PC-3 (cell line): ENCODE measurements at regions not wholly inside any gene's neighbourhood (a gene's known extent, or its start where the extent isn't known, plus 50 kb on each side); places are given as distances from the start of the nearest gene placed in this dataset.

Source experiments
- CTCF ChIP-seq: fragments of 300-600 bp; sonication (generic); conservative IDR thresholded peaks from 2 replicates; pipeline ENCODE4 v1.5.1; 2017; ENCODE audit warnings: antibody characterized with exemption, low read depth, mild to moderate bottlenecking, low read length
- EZH2 ChIP-seq: fragments of 300-600 bp; sonication (generic); IDR thresholded peaks from one replicate; pipeline ENCODE4 v1.6.1; 2017; ENCODE audit warnings: antibody characterized with exemption, mild to moderate bottlenecking, low read length; ENCODE audit not compliant: unreplicated experiment

DNA sequence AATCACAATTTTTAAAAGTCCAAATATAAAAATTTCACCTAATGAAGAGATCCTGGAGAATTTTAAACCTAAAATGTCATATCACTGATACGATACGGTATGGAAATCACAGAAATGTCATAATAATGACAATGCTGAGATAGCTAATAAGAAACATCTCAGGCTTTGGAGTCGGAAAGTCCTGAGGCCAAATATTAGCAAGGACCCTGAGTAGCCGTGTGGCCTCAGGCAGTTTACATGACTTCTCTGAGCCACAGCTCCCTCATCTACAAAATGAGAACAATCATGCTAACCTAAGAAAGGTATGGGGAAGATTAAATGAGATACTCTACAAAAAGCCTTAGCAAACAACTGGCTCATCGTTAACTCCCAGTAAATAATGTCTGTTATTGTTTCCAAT is 100.9 kb upstream of the NEBL start:
- TF ChIP-seq CTCF (no peak), EZH2 (no peak)
